PC-3 (cell line): ENCODE measurements at regions not wholly inside any gene's neighbourhood (a gene's known extent, or its start where the extent isn't known, plus 50 kb on each side); places are given as distances from the start of the nearest gene placed in this dataset.

ENCODE experiments used
- ATAC-seq: fragments of 200-7000 bp; cut with Tn5 transposase; 2 replicates; pipeline ENCODE4 v1.9.1; 2020; ENCODE audit warnings: mild to moderate bottlenecking, moderate library complexity
- BruUV-seq: library from RNA; stranded (reverse); fragments of 400-500 nt; replicated peaks from 2 replicates; lab custom pipeline; 2021; lab: Mats Ljungman, UMichigan
- CTCF ChIA-PET: fragments of 300-600 bp; sonication (Branson Sonifier 250); formaldehyde crosslinking; loops from one replicate; lab custom pipeline; 2022; ENCODE audit warnings: antibody characterized with exemption; lab: Charles Lee
- POLR2A ChIA-PET: fragments of 300-600 bp; sonication (Branson Sonifier 250); formaldehyde crosslinking; loops from one replicate; lab custom pipeline; 2022; ENCODE audit warnings: antibody characterized with exemption; ENCODE audit not compliant: unreplicated experiment; lab: Charles Lee
- DNase-seq: peaks from one replicate; pipeline ENCODE4 v3.0.0-alpha.2; 2015
- H2AFZ ChIP-seq: fragments of 300-600 bp; sonication (generic); 2 replicates; pipeline ENCODE4 v1.6.0; 2016; ENCODE audit warnings: antibody characterized with exemption, low read length
- H3F3A ChIP-seq: fragments of 300-600 bp; sonication (generic); one replicate; pipeline ENCODE4 v1.6.0; 2017; ENCODE audit warnings: antibody characterized with exemption, low read length, control low read depth, mild to moderate bottlenecking; ENCODE audit not compliant: unreplicated experiment
- H3K27ac ChIP-seq: fragments of 300-600 bp; sonication (generic); 2 replicates; pipeline ENCODE4 v1.5.1; 2016; ENCODE audit warnings: mild to moderate bottlenecking, low read length
- H3K27me3 ChIP-seq: fragments of 300-600 bp; sonication (generic); 2 replicates; pipeline ENCODE4 v1.6.1; 2016; ENCODE audit warnings: low read length, mixed read lengths
- H3K36me3 ChIP-seq: fragments of 300-600 bp; sonication (generic); 2 replicates; pipeline ENCODE4 v1.6.1; 2016; ENCODE audit warnings: low read depth, mixed run types, low read length, mixed read lengths
- H3K4me1 ChIP-seq: fragments of 300-600 bp; sonication (generic); 2 replicates; pipeline ENCODE4 v1.5.1; 2016; ENCODE audit warnings: low read length; ENCODE audit not compliant: insufficient read depth
- H3K4me2 ChIP-seq: fragments of 300-600 bp; sonication (generic); 2 replicates; pipeline ENCODE4 v1.6.0; 2016; ENCODE audit warnings: low read length
- H3K4me3 ChIP-seq: fragments of 300-600 bp; sonication (generic); 2 replicates; pipeline ENCODE4 v1.5.1; 2016; ENCODE audit warnings: mild to moderate bottlenecking, low read length, mixed read lengths
- H3K79me2 ChIP-seq: fragments of 300-600 bp; sonication (generic); 2 replicates; pipeline ENCODE4 v1.6.1; 2017; ENCODE audit warnings: low read length, mixed read lengths
- H3K9ac ChIP-seq: fragments of 300-600 bp; sonication (generic); 2 replicates; pipeline ENCODE4 v1.6.0; 2016; ENCODE audit warnings: mild to moderate bottlenecking, low read length
- H3K9me2 ChIP-seq: fragments of 300-600 bp; sonication (generic); replicated peaks from 2 replicates; pipeline ENCODE4 v1.6.1; 2016; ENCODE audit warnings: mixed run types, low read length, mixed read lengths
- H3K9me3 ChIP-seq: fragments of 300-600 bp; sonication (generic); 2 replicates; pipeline ENCODE4 v1.6.1; 2016; ENCODE audit warnings: low read length, mixed read lengths
- H4K20me1 ChIP-seq: fragments of 300-600 bp; sonication (generic); 2 replicates; pipeline ENCODE4 v1.6.1; 2016; ENCODE audit warnings: low read length, mixed read lengths
- EZH2 ChIP-seq: fragments of 300-600 bp; sonication (generic); IDR thresholded peaks from one replicate; pipeline ENCODE4 v1.6.1; 2017; ENCODE audit warnings: antibody characterized with exemption, mild to moderate bottlenecking, low read length; ENCODE audit not compliant: unreplicated experiment
- EZH2phosphoT487 ChIP-seq: fragments of 300-600 bp; sonication (generic); IDR thresholded peaks from 2 replicates; pipeline ENCODE4 v1.6.1; 2018; ENCODE audit warnings: mild to moderate bottlenecking, antibody characterized with exemption, low read length, borderline replicate concordance
- intact Hi-C: fragments of 100-400 bp; cut with micrococcal nuclease; formaldehyde crosslinking; loops from 2 replicates; pipeline ENCODE4 v1.9.0; 2023
- TF ChIP-seq, protein P1 (sequence below): fragments of 300-600 bp; sonication (generic); conservative IDR thresholded peaks from 2 replicates; pipeline ENCODE4 v1.5.1; 2017; ENCODE audit warnings: antibody characterized with exemption, low read depth, mild to moderate bottlenecking, low read length

DNA sequence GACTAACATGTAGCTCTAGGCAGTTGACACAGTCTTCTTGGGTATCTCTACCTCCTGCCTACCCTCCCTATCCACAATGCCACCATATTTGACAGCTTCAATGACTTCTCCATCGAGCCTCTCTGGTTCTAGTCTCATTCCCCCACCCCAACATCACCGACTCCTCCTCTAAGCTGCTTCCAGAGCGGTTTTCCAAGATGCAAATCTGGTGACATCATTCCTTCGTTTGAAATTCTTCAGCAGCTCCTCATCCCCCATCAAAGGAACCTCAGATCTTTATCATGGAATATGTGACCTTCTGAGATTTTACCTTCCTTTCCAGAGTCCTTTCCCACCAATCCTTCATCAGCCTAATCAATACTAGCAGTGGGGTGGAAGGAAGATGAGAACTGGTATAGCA is 352.4 kb upstream of the RUNX1 start:
- ATAC-seq (no peak), DNase-seq (peak; percentile 33)
- TF ChIP-seq EZH2 (no peak), EZH2phosphoT487 (no peak)
- TF ChIP-seq, protein P1, sequence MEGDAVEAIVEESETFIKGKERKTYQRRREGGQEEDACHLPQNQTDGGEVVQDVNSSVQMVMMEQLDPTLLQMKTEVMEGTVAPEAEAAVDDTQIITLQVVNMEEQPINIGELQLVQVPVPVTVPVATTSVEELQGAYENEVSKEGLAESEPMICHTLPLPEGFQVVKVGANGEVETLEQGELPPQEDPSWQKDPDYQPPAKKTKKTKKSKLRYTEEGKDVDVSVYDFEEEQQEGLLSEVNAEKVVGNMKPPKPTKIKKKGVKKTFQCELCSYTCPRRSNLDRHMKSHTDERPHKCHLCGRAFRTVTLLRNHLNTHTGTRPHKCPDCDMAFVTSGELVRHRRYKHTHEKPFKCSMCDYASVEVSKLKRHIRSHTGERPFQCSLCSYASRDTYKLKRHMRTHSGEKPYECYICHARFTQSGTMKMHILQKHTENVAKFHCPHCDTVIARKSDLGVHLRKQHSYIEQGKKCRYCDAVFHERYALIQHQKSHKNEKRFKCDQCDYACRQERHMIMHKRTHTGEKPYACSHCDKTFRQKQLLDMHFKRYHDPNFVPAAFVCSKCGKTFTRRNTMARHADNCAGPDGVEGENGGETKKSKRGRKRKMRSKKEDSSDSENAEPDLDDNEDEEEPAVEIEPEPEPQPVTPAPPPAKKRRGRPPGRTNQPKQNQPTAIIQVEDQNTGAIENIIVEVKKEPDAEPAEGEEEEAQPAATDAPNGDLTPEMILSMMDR = no peak
- H4K20me1 ChIP-seq = no peaks in the 10 kb centered on the region
- H3K4me1 ChIP-seq = peaks cover 35% of the 10 kb centered on the region
- no peak overlapping the region for H3K4me3 ChIP-seq
- POLR2A ChIA-PET = interaction anchor here (0.6 to 0.7 kb wide), 3 partner anchors 354 to 1950 kb away, joined by 3 to 7 read pairs (median 7); no protein-coding TSS in a partner anchor
- H3F3A ChIP-seq = no peaks in the 10 kb centered on the region
- H3K4me2 ChIP-seq = no peak overlapping the region
- CTCF ChIA-PET = interaction anchor here (1.5 to 2.1 kb wide), 2 partner anchors 439 to 656 kb away, joined by 5 to 11 read pairs; no protein-coding TSS in a partner anchor
- H3K79me2 ChIP-seq = no peaks in the 10 kb centered on the region
- H3K36me3 ChIP-seq = no peaks in the 10 kb centered on the region
- no peak overlapping the region for H3K9ac ChIP-seq
- no peaks in the 10 kb centered on the region for H3K27me3 ChIP-seq
- intact Hi-C loops = loop anchor here (2.0 to 5.0 kb wide), 4 partner anchors 215 to 654 kb away; no protein-coding TSS in a partner anchor
- no peaks in the 10 kb centered on the region for H3K9me2 ChIP-seq
- H3K9me3 ChIP-seq = no peaks in the 10 kb centered on the region
- no TSS peak for BruUV-seq
- H2AFZ ChIP-seq = no peak overlapping the region
- no peak overlapping the region for H3K27ac ChIP-seq

DNA sequence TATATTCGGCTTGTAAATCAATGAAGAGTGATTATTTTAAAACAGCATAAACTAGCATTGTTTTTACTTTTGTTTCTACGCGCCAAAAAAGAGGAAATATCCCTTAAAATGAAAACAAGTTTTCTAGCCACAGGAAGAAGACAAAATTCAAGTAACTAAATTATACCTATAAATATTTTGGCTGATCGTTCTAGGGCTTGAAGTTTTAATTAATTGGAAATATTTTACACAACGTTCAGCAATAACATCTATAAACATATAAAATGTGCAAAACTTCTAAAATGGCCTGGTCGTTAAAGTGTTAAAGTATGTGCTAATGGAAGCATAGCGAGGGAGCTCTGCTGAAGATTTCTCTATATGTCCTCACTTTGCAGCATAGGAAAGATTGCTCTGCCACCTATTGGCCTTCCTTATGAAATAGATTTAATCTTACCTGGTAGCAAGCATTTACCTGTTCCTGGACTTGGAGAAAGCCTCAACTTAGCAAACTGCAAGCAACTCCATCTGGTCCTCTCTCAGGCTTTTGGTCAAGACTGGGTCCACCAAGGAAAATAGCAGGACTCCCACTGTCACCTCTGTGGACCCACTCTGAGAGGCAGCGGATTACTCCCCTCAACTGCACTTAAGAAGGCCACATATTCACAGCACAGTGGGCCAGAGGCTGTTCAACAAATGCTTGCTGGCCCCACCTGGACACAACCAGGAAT is 351.3 kb upstream of the RUNX1 start:
- ChIA-PET CTCF (interaction anchor here (0.6 to 2.1 kb wide), 7 partner anchors 147 to 655 kb away, joined by 3 to 11 read pairs (median 5); no protein-coding TSS in a partner anchor), POLR2A (interaction anchor here (0.6 kb wide), 1 partner anchor 385 kb away, joined by 4 read pairs; no protein-coding TSS in a partner anchor)
- peak; percentile 82 for ATAC-seq
- Histone ChIP-seq H3K9me3 (no peaks in the 10 kb centered on the region), H3K79me2 (no peaks in the 10 kb centered on the region), H3K4me1 (peaks cover 41% of the 10 kb centered on the region), H3F3A (no peaks in the 10 kb centered on the region), H3K27ac (peak overlapping the region; percentile 1; the same call in 1 of the 2 replicates), H3K36me3 (no peaks in the 10 kb centered on the region), H3K27me3 (no peaks in the 10 kb centered on the region), H3K9ac (0 out of 2 replicates have a peak overlapping the region, but pooled peaks have one; percentile 8), H3K4me3 (no peak overlapping the region), H2AFZ (peak overlapping the region; percentile 15; the same call in 1 of the 2 replicates), H4K20me1 (no peaks in the 10 kb centered on the region), H3K9me2 (no peaks in the 10 kb centered on the region), H3K4me2 (peak overlapping the region; percentile 59)
- no TSS peak for BruUV-seq
- TF ChIP-seq EZH2phosphoT487 (no peak), EZH2 (no peak)
- TF ChIP-seq, protein P1 = peak; percentile 87
- intact Hi-C loops = loop anchor here (1.0 to 5.0 kb wide), 9 partner anchors 144 to 653 kb away; no protein-coding TSS in a partner anchor
- DNase-seq = peak; percentile 90
